ENCODE measurements at regions not wholly inside any gene's neighbourhood (a gene's known extent, or its start where the extent isn't known, plus 50 kb on each side); places are given as distances from the start of the nearest gene placed in this dataset.

GRCh38 chr1:188689542-188689941 is 1788.1 kb downstream of the BRINP3 start:
- no peak for TF ChIP-seq POLR2A (IDR thresholded peaks at IDR 0.05)
- TF ChIP-seq, protein P1, sequence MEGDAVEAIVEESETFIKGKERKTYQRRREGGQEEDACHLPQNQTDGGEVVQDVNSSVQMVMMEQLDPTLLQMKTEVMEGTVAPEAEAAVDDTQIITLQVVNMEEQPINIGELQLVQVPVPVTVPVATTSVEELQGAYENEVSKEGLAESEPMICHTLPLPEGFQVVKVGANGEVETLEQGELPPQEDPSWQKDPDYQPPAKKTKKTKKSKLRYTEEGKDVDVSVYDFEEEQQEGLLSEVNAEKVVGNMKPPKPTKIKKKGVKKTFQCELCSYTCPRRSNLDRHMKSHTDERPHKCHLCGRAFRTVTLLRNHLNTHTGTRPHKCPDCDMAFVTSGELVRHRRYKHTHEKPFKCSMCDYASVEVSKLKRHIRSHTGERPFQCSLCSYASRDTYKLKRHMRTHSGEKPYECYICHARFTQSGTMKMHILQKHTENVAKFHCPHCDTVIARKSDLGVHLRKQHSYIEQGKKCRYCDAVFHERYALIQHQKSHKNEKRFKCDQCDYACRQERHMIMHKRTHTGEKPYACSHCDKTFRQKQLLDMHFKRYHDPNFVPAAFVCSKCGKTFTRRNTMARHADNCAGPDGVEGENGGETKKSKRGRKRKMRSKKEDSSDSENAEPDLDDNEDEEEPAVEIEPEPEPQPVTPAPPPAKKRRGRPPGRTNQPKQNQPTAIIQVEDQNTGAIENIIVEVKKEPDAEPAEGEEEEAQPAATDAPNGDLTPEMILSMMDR (IDR thresholded peaks at IDR 0.05): no peak
